Right cardiac atrium (tissue), 5 donors: ENCODE measurements at regions not wholly inside any gene's neighbourhood (a gene's known extent, or its start where the extent isn't known, plus 50 kb on each side); places are given as distances from the start of the nearest gene placed in this dataset.

Source experiments
- ATAC-seq, 2 donors: fragments of 200-7000 bp; cut with Tn5 transposase; one replicate each; pipeline versions ENCODE4 v1.8.0 to v1.9.1; 2020; ENCODE audit warnings: moderate library complexity in 2 of 2, mild to moderate bottlenecking in 1 of 2
- DNase-seq, 3 donors: peaks; one replicate each; pipeline ENCODE4 v3.0.0-alpha.2; 2020
- H3K27ac ChIP-seq: one replicate; pipeline ENCODE4 v1.5.1; 2013; ENCODE audit warnings: mild to moderate bottlenecking, low read length, control low read depth, moderate library complexity
- H3K27me3 ChIP-seq: one replicate; pipeline ENCODE4 v1.6.1; 2013; ENCODE audit not compliant: control insufficient read depth, insufficient read depth
- H3K4me1 ChIP-seq: one replicate; pipeline ENCODE4 v1.6.1; 2013; ENCODE audit warnings: low read length; ENCODE audit not compliant: control insufficient read depth, insufficient read depth
- H3K4me3 ChIP-seq: one replicate; pipeline ENCODE4 v1.5.1; 2013; ENCODE audit warnings: low read length, control low read depth
- H3K9me3 ChIP-seq: one replicate; pipeline ENCODE4 v1.6.1; 2013; ENCODE audit warnings: low read length; ENCODE audit not compliant: control insufficient read depth
- WGBS: extraction: QIAGEN DNeasy Blood & Tissue Kit; methylation state at CpG from one replicate; pipeline ENCODE4 v1.1.7; 2013; 5-methylcytosine and 5-hydroxymethylcytosine counted together
- intact Hi-C, 4 donors: fragments of 100-400 bp; cut with DNase I; formaldehyde crosslinking; loops; one replicate each; pipeline versions ENCODE4 v1.11.0 to v1.14.0; 2022 to 2023
- donor health status: healthy with polysubstance abuse.
- donor health status: DM: no; HTN: yes; CAD: no.
- donor health status: DM: no; HTN: no; CAD: no.
- donor health status: DM: no; HTN: yes; CAD: no; lungs with severe emphysema.
- donor health status: DM: yes; HTN: yes; CAD: no.

DNA sequence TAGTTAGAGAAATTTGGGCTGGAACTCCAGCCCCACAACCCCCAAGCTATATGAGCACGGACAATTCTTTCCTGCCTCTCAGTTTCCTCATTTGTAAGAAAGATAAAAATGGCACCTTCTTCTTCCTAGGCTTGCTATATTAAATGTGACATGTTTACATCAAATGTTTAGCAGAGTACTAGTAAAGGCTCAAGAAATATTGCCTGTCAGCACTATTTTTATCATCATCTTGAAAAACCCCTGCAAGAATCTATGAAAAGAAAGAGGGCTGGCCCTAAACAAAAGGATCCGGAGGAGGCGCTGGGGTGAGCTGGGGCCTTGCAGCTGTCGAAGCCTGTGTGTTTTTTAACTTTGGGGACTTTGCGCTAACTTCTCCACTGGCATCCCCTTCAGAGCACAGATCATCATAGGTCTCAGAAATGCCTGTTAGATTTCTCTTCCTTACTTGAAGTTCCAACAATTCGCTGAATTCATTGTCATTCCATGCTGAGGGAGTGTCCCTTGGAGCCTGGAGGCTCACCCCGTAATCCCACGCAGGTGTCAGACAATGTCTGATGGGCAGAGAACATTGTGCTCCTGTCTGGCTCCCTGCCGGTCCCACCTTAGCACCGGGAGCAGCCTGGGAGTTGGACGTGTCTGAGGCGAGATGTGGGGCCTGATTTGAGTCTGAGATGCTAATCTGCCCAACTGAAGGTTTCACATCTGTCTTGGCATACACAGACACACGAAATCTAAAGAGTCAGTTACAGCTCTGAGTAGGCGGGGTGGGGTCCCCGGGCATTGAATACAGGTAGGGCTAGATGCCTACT is 206.8 kb downstream of the NUAK1 start:
- H3K4me3 ChIP-seq: no peak overlapping the region
- no peaks in the 10 kb centered on the region for H3K4me1 ChIP-seq
- H3K27me3 ChIP-seq: no peaks in the 10 kb centered on the region
- H3K27ac ChIP-seq: no peak overlapping the region
- no peak for ATAC-seq
- 85% methylated on average over 15 of the region's 15 CpGs for WGBS
- DNase-seq: no peak
- H3K9me3 ChIP-seq: no peaks in the 10 kb centered on the region
- intact Hi-C loops: no loop called here

DNA sequence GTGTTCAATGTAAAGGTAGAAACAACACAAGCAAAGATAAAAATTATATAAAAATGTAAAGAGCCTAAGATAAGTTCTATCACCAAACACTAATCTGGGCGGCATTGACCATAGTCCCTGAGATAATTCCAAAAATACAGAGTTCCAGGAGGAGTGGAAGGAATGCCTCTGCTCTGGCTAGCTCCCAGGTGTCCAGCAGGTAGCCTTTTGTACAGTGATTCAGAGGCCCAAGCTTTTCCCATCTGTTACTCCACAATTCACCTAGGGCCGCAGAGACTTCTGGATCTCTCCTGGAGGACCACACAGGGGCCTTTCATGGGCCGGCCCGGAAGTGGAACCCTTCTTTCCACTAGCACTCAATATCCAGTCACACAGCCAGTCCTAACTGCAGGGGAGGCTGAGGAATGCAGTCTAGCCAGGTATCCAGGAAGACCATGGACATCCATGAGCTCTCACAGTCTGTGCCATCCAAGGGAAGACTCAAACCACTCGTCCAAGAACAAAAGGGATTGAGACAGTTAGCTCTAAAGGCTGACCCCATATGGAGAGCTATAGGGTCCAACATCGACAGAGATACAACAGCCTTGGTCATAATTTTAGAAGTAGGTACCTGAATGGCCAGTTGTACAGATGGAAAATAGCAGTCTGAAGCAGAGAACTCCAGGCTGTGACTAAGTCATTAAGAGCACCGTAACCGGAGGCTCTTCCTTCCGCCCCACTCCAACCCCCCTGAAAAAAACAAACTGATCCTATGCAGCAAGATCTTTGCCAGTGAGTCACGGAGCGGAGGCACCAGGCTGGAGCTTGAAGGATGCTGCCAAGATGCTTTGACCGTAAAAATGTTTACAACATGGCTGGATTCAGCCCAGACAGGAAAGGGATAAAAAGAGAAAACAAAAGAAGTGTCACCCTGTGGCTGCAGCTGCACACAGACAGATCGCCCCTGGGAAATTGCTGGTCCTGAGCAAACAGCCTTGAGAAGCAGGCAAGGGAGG is 204.8 kb downstream of the NUAK1 start:
- ATAC-seq (peak; percentile 40 to 77), DNase-seq (peak in 1 of 3 donors; percentile 23)
- intact Hi-C loops: no loop called here

DNA sequence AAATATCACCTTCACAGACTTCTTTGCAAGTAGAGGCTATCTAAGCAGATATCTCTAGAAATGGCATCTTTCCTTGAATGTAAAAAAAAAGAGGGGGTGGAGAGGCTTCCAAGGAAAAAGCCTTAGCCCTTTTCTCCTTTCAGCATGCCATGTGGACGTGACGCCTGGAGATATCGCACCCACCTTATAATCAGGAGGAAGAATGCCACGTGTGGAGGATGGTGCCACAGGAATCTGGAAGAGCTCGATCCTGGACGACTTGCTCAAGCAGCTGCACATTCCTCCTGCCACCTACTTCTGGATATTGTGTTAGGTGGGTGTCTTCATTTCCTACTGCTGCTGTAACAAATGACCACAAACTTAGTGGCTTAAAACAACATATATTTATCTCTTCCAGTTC is 203.6 kb downstream of the NUAK1 start:
- Histone ChIP-seq H3K9me3 (no peaks in the 10 kb centered on the region), H3K27me3 (no peaks in the 10 kb centered on the region), H3K4me1 (no peaks in the 10 kb centered on the region), H3K27ac (no peak overlapping the region), H3K4me3 (no peak overlapping the region)
- DNase-seq (no peak), ATAC-seq (no peak)
- WGBS: 53% methylated on average over 6 of the region's 6 CpGs
- intact Hi-C loops: no loop called here

More for the DNA sequence above, 204.8 kb downstream of the NUAK1 start:
- Histone ChIP-seq H3K27ac (no peak overlapping the region), H3K4me1 (no peaks in the 10 kb centered on the region), H3K4me3 (no peak overlapping the region), H3K27me3 (no peaks in the 10 kb centered on the region), H3K9me3 (no peaks in the 10 kb centered on the region)
- WGBS: 57% methylated on average over 13 of the region's 13 CpGs

DNA sequence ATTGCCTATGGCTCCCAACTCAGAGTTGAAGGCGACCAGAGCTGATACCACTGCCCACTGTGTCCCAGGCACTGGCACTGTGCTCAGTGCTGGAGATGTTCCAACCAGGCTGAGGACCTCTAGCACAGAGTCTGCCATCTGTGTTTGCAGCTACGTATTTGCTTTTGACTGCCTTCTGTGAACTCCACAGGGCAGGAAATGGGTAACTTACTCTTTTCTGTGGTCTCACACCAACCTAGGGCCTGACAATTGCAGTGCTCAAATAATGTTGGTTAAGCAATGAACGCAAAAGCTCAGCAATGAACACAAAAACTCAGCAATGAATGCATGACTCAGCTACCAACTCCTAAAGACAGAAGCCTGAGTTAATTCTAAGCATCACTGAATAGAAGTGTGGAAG is 202.8 kb downstream of the NUAK1 start:
- 73% methylated on average over 3 of the region's 3 CpGs for WGBS
- Histone ChIP-seq H3K27me3 (no peaks in the 10 kb centered on the region), H3K9me3 (no peaks in the 10 kb centered on the region), H3K4me3 (no peak overlapping the region), H3K4me1 (no peaks in the 10 kb centered on the region), H3K27ac (no peak overlapping the region)
- no peak for ATAC-seq
- DNase-seq: no peak
- intact Hi-C loops: no loop called here

DNA sequence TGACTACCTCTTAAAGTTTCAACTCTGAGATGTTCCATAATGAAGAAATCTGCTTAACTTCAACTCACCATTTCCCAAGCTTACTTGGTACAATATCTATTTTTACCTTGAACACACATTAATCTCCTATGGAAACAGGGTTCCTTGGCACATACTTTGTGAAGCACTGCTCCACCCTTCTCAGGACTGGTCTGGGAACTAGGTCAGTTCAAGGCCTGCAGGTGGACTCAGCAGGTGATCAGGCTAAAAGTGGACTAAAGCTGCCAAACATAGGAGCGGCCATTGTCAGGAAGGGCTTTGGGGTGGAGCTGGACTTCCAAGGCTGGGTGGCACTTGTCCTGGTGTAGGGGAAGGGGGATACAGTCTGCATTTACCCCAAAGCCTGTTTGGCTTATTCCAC is 202.3 kb downstream of the NUAK1 start:
- no peak for ATAC-seq
- Histone ChIP-seq H3K27me3 (no peaks in the 10 kb centered on the region), H3K4me3 (no peak overlapping the region), H3K27ac (no peak overlapping the region), H3K9me3 (no peaks in the 10 kb centered on the region), H3K4me1 (no peaks in the 10 kb centered on the region)
- intact Hi-C loops: no loop called here
- 95% methylated on average over 1 of the region's 1 CpG for WGBS
- DNase-seq: no peak

DNA sequence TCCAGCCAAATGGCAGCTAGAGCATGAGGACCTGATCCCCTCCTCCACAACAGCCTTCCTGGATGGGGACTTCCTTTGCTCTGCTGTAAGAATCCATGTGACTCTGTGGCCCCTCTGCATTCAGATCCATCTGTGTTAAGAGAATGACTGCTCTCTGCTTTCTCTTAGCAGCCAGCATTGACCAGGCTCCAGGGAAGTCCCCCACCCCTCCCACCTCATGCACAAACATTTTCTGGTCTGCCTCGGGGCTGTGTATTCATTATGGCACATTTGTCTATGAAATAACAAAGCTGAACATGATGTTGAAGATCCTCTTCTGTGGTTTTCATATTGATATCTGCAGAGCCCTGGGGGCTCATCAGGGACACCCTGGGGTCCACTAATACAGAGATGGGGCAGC is 201.7 kb downstream of the NUAK1 start:
- Histone ChIP-seq H3K4me1 (no peaks in the 10 kb centered on the region), H3K27ac (no peak overlapping the region), H3K27me3 (no peaks in the 10 kb centered on the region), H3K4me3 (no peak overlapping the region), H3K9me3 (no peaks in the 10 kb centered on the region)
- DNase-seq (no peak), ATAC-seq (no peak)
- 50% methylated on average over 1 of the region's 1 CpG for WGBS
- intact Hi-C loops: no loop called here

DNA sequence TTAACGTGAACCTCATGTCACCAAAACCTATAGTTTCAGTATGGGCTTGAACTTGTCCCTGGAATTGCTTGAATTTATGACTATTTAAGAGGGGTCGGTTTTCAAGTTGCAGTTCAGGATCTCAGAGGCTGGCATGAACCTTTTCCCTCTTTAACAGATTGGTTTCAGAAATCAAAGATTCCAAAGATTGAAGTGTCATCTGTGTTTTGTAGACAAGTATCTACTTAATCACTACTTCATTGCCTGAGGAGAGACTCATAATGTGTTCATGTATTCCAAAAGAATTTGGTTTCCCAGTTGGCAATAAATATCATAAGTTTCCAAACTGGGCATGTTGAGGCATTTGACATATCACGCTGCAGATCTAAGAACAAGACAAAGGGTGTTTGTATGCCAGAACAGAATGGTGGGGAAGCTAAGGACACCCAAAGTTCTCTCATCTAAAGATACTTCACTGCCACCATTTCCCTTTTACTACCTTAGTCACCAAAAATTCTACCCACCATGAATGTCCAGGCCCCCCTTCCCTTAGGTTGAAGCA is 199.5 kb downstream of the NUAK1 start:
- Histone ChIP-seq H3K4me3 (no peak overlapping the region), H3K27me3 (no peaks in the 10 kb centered on the region), H3K9me3 (no peaks in the 10 kb centered on the region), H3K27ac (no peak overlapping the region), H3K4me1 (no peaks in the 10 kb centered on the region)
- no peak for DNase-seq
- WGBS: 89% methylated on average over 3 of the region's 3 CpGs
- intact Hi-C loops: no loop called here
- no peak for ATAC-seq

DNA sequence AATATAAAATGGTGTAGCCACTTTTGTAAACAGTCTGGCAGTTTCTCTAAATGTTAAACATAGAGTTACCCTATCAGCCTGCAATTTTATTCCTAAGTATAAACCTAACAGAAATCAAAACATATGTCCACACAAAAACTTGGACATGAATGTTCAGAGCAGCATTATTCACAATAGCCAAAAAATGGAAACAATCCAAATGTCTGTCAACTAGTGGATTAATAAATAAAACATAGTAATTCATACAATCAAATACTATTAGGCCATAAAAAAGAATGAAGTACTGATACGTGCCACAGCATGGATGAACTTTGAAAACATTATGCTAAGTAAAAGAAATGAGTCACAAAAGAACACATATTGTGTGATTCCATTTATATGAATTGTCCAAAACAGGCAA is 196.5 kb downstream of the NUAK1 start:
- H3K9me3 ChIP-seq: no peaks in the 10 kb centered on the region
- WGBS: 84% methylated on average over 1 of the region's 1 CpG
- H3K27me3 ChIP-seq: no peaks in the 10 kb centered on the region
- no peak for DNase-seq
- peaks cover 2% of the 10 kb centered on the region for H3K4me1 ChIP-seq
- no peak overlapping the region for H3K27ac ChIP-seq
- ATAC-seq: no peak
- intact Hi-C loops: no loop called here
- H3K4me3 ChIP-seq: no peak overlapping the region

DNA sequence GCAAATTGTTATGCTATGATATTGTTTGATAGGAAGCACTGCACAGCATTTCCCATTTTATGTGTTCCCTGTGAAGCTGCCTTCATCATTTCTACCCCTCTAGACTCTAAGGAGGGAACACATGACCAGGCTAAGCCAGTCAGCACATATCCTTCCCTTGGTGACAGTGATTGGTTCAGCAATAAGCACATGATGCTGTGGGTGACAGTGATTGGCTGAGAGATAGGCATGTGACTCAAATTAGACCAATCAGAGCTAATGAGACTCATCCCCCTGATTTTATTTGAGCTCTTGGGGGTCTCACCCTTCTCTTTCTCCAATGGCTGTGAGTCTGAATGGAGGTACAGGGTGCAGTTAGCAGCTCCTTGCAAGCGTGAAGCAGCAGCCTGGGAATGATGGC is 195.2 kb downstream of the NUAK1 start:
- no peak overlapping the region for H3K27ac ChIP-seq
- no peak overlapping the region for H3K4me3 ChIP-seq
- 97% methylated on average over 1 of the region's 1 CpG for WGBS
- intact Hi-C loops: no loop called here
- ATAC-seq (no peak), DNase-seq (no peak)
- H3K4me1 ChIP-seq: peaks cover 8% of the 10 kb centered on the region
- H3K9me3 ChIP-seq: no peaks in the 10 kb centered on the region
- H3K27me3 ChIP-seq: no peaks in the 10 kb centered on the region

DNA sequence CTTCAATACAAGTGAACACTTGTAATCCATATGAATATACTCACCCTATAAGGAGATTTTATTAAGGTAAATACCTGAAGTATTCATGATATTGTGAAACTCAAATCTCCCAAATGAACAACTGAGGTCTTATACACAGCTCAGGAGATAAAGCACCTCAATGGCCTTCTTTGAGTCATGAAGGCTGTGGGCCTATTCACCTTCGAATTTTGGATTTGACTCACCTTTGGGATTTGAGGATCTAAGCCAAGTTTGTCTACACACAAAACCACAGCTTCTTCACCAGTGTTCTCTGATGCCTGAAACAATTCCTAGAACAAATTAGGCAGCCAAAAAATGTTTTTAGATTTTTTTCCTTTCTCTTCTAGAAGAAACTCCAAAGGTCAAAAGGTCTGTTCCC is 194.1 kb downstream of the NUAK1 start:
- WGBS: 80% methylated on average over 1 of the region's 1 CpG
- Histone ChIP-seq H3K27ac (no peak overlapping the region), H3K27me3 (no peaks in the 10 kb centered on the region), H3K9me3 (no peaks in the 10 kb centered on the region), H3K4me3 (no peak overlapping the region), H3K4me1 (peaks cover 8% of the 10 kb centered on the region)
- no peak for DNase-seq
- ATAC-seq: no peak
- intact Hi-C loops: no loop called here

DNA sequence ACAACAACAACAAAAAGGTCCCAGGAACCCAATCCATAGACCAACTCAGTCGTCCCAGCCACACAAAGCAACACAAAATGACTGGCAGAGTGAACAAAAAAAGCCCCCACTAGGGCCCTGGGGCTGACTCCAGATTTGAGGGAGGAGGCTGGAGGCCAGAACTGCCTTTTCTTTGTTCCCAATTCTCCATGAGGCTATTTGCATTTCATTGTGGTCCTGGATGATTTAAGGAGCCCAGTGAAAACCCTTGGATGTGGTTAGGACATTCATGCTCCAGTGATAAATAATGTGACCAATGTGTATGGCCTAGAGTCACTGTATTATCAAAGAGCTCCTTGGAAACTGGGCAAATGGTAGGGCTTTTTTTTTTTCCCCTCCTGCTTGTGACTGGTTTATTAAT is 192.9 kb downstream of the NUAK1 start:
- no peaks in the 10 kb centered on the region for H3K9me3 ChIP-seq
- 85% methylated on average over 1 of the region's 1 CpG for WGBS
- H3K27ac ChIP-seq: no peak overlapping the region
- H3K4me3 ChIP-seq: no peak overlapping the region
- DNase-seq (no peak), ATAC-seq (no peak)
- intact Hi-C loops: no loop called here
- peaks cover 8% of the 10 kb centered on the region for H3K4me1 ChIP-seq
- H3K27me3 ChIP-seq: no peaks in the 10 kb centered on the region
